ENCODE measurements at regions not wholly inside any gene's neighbourhood (a gene's known extent, or its start where the extent isn't known, plus 50 kb on each side); places are given as distances from the start of the nearest gene placed in this dataset.

DNA sequence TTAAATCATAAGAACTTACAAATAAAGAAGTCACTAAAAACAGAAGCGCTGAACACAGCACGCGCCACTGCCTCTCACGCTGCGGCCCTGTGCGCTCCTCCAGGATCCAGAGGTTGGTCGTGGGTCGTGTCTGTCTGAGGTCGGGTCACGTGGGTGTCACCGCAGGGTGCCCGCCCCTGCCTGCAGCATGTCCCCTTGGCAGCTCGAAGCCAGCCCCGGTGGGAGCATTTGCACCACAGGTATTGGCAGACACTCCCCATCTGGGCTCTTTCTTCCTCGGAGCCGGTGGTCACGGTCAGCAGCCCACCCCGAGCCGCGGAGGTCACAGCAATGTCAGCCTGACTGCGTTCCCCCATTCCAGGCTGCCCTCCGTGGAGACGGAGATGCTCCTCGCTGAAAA is 88.6 kb downstream of the PDGFA start:
- TF ChIP-seq, protein P1, sequence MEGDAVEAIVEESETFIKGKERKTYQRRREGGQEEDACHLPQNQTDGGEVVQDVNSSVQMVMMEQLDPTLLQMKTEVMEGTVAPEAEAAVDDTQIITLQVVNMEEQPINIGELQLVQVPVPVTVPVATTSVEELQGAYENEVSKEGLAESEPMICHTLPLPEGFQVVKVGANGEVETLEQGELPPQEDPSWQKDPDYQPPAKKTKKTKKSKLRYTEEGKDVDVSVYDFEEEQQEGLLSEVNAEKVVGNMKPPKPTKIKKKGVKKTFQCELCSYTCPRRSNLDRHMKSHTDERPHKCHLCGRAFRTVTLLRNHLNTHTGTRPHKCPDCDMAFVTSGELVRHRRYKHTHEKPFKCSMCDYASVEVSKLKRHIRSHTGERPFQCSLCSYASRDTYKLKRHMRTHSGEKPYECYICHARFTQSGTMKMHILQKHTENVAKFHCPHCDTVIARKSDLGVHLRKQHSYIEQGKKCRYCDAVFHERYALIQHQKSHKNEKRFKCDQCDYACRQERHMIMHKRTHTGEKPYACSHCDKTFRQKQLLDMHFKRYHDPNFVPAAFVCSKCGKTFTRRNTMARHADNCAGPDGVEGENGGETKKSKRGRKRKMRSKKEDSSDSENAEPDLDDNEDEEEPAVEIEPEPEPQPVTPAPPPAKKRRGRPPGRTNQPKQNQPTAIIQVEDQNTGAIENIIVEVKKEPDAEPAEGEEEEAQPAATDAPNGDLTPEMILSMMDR (IDR thresholded peaks at IDR 0.05): no peak
- TF ChIP-seq POLR2A (IDR thresholded peaks at IDR 0.05): no peak

All from adrenal gland (tissue), 5 donors.